ENCODE measurements at regions not wholly inside any gene's neighbourhood (a gene's known extent, or its start where the extent isn't known, plus 50 kb on each side); places are given as distances from the start of the nearest gene placed in this dataset.

- no peak overlapping the region for H3K27ac ChIP-seq
- no peaks in the 10 kb centered on the region for H3K27me3 ChIP-seq
- H3K4me1 ChIP-seq: peaks cover 0 to 12% of the 10 kb centered on the region in 2 donors
- H3K36me3 ChIP-seq: no peaks in the 10 kb centered on the region
- no peak for DNase-seq
- intact Hi-C loops (cut with DNase I): loop anchor here (10.0 kb wide), 1 partner anchor 299 kb away; the partner anchor contains the start of gene FAM43A
- WGBS, 2 donors: 100% methylated on average over 2 of the region's 2 CpGs
- H3K4me3 ChIP-seq (replicated peaks in 1 of 3): no peak overlapping the region
- no peaks in the 10 kb centered on the region for H3K9me3 ChIP-seq
- TF ChIP-seq POLR2A (IDR thresholded peaks at IDR 0.05) (no peak), CTCF (IDR thresholded peaks at IDR 0.05) (no peak)
Observed at GRCh38 chr3:194983620-194984019, 287.3 kb downstream of the XXYLT1 start.

GRCh38 chr3:194984066-194984465 is 286.9 kb downstream of the XXYLT1 start:
- 91 to 97% methylated on average over 3 of the region's 3 CpGs for WGBS, 2 donors
- Histone ChIP-seq H3K27me3 (no peaks in the 10 kb centered on the region), H3K27ac (no peak overlapping the region), H3K36me3 (no peaks in the 10 kb centered on the region), H3K9me3 (no peaks in the 10 kb centered on the region), H3K4me1 (peaks cover 0 to 12% of the 10 kb centered on the region in 2 donors), H3K4me3 (replicated peaks in 1 of 3) (no peak overlapping the region)
- no peak for DNase-seq
- intact Hi-C loops (cut with DNase I): loop anchor here (10.0 kb wide), 1 partner anchor 299 kb away; the partner anchor contains the start of gene FAM43A
- TF ChIP-seq CTCF (IDR thresholded peaks at IDR 0.05): no peak
- TF ChIP-seq POLR2A (IDR thresholded peaks at IDR 0.05): no peak

- no peak for DNase-seq
- no peak overlapping the region for H3K27ac ChIP-seq
- WGBS, 2 donors: 75 to 76% methylated on average over 7 to 9 of the region's 9 CpGs
- H3K36me3 ChIP-seq: no peaks in the 10 kb centered on the region
- H3K4me3 ChIP-seq (replicated peaks in 1 of 3): peak overlapping the region in 1 of 3 donors; percentile 15
- no peaks in the 10 kb centered on the region for H3K27me3 ChIP-seq
- intact Hi-C loops (cut with DNase I): loop anchor here (10.0 kb wide), 1 partner anchor 300 kb away; the partner anchor contains the start of gene FAM43A
- TF ChIP-seq CTCF (IDR thresholded peaks at IDR 0.05): no peak
- TF ChIP-seq POLR2A (IDR thresholded peaks at IDR 0.05): no peak
- no peaks in the 10 kb centered on the region for H3K9me3 ChIP-seq
- peaks cover 0 to 12% of the 10 kb centered on the region in 2 donors for H3K4me1 ChIP-seq
Observed at GRCh38 chr3:194984622-194985021, 286.3 kb downstream of the XXYLT1 start.

- WGBS, 2 donors: 23 to 34% methylated on average over 14 to 26 of the region's 33 CpGs
- Histone ChIP-seq H3K9me3 (no peaks in the 10 kb centered on the region), H3K4me3 (replicated peaks in 1 of 3) (peak overlapping the region in 1 of 3 donors; percentile 15), H3K4me1 (peaks cover 0 to 12% of the 10 kb centered on the region in 2 donors), H3K27me3 (no peaks in the 10 kb centered on the region), H3K27ac (no peak overlapping the region), H3K36me3 (no peaks in the 10 kb centered on the region)
- peak in 4 of 6 experiments; percentile 14 to 54 (median 38) for TF ChIP-seq CTCF (IDR thresholded peaks at IDR 0.05)
- no peak for TF ChIP-seq POLR2A (IDR thresholded peaks at IDR 0.05)
- DNase-seq: peak; percentile 75 to 83
- intact Hi-C loops (cut with DNase I): loop anchor here (10.0 kb wide), 1 partner anchor 300 kb away; the partner anchor contains the start of gene FAM43A
Observed at GRCh38 chr3:194985031-194985578, 285.9 kb downstream of the XXYLT1 start.

Data from thyroid gland (tissue), 4 donors.